Ovary (tissue), 7 donors: ENCODE measurements at regions not wholly inside any gene's neighbourhood (a gene's known extent, or its start where the extent isn't known, plus 50 kb on each side); places are given as distances from the start of the nearest gene placed in this dataset.
"Not testable (repeated sequence)": the region's sequence is repeated elsewhere in the genome, so short reads cannot be mapped to it uniquely, and the experiment has no call there.

ENCODE experiments used
- DNase-seq, 5 donors: peaks; one replicate each; pipeline ENCODE4 v3.0.0-alpha.2; 2019 to 2020
- H3K27ac ChIP-seq, 2 donors: fragments of 200-600 bp; one replicate each; pipeline versions ENCODE4 v1.5.1 to v1.8.0; 2019 to 2022
- H3K27me3 ChIP-seq: fragments of 200-600 bp; one replicate; pipeline ENCODE4 v1.8.0; 2022
- H3K36me3 ChIP-seq: fragments of 200-600 bp; sonication (generic); one replicate; pipeline ENCODE4 v1.5.1; 2019
- H3K4me1 ChIP-seq: one replicate; pipeline ENCODE4 v1.8.1; 2013; ENCODE audit warnings: mild to moderate bottlenecking, moderate library complexity; ENCODE audit not compliant: insufficient read depth
- H3K4me3 ChIP-seq: fragments of 200-600 bp; sonication (generic); one replicate; pipeline ENCODE4 v1.5.1; 2017
- H3K9me3 ChIP-seq, 2 donors: fragments of 200-600 bp in 1 of 2; sonication (generic) in 1 of 2; one replicate each; pipeline versions ENCODE4 v1.5.1 to v1.8.1; 2013 to 2019; ENCODE audit warnings: mild to moderate bottlenecking in 1 of 2, moderate library complexity in 1 of 2
- EP300 ChIP-seq: sonication (generic); formaldehyde crosslinking; IDR thresholded peaks from one replicate; pipeline ENCODE4 v1.6.1; 2017; ENCODE audit warnings: antibody characterized with exemption
- POLR2A ChIP-seq: fragments of 450-650 bp; IDR thresholded peaks from one replicate; pipeline ENCODE4 v1.6.1; 2017; ENCODE audit warnings: antibody characterized with exemption, mild to moderate bottlenecking, moderate library complexity
- WGBS, 3 donors: extraction: QIAGEN DNeasy Blood & Tissue Kit in 1 of 3; methylation state at CpG; one replicate each; pipeline versions ENCODE4 v1.1.5 to v1.1.7; 2013 to 2017; 5-methylcytosine and 5-hydroxymethylcytosine counted together
- intact Hi-C, 4 donors: fragments of 100-400 bp; cut with DNase I; formaldehyde crosslinking; loops; one replicate each; pipeline versions ENCODE4 v1.11.0 to v1.15.1; 2022 to 2023
- TF ChIP-seq, protein P1 (sequence below), 3 donors: fragments of 450-650 bp in 2 of 3; fragments of 200-600 bp in 1 of 3; IDR thresholded peaks; one replicate each; pipeline versions ENCODE4 v1.5.1 to v1.8.0; 2016 to 2022; ENCODE audit warnings: antibody characterized with exemption in 3 of 3, mild to moderate bottlenecking in 1 of 3
- donor health status: DM: no; HTN: no; CAD: no; lungs with moderate emphysema.
- donor health status: DM: no; HTN: no; CAD: no.
- donor health status: Bipolar disorder and iron deficiency.
- donor health status: DM: no; HTN: no; CAD: no.
- donor health status: DM: yes; HTN: yes; CAD: no.

DNA sequence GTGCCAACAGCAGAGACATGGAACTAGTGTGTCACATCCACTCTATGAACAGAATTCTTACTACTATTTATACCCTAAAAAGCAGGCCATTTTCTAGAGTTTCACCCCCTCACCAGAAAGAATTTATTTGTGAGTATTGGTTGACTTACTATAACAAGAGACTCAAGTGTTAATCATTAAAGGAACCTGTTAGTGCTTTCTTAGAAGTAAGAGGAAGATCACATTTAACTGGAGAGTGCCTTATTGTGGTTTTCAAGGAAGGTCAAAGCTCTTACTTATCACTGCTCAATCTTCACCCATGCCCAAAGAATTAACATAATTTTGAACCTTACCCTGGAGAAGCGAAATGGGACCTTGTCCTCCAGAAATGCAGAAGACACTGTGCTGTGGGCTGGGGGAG is 169.3 kb upstream of the PRSS1 start:
- 89 to 93% (median 90%) methylated on average over 1 of the region's 1 CpG for WGBS, 3 donors
- no peak for TF ChIP-seq EP300
- no peak for TF ChIP-seq POLR2A
- TF ChIP-seq, protein P1, sequence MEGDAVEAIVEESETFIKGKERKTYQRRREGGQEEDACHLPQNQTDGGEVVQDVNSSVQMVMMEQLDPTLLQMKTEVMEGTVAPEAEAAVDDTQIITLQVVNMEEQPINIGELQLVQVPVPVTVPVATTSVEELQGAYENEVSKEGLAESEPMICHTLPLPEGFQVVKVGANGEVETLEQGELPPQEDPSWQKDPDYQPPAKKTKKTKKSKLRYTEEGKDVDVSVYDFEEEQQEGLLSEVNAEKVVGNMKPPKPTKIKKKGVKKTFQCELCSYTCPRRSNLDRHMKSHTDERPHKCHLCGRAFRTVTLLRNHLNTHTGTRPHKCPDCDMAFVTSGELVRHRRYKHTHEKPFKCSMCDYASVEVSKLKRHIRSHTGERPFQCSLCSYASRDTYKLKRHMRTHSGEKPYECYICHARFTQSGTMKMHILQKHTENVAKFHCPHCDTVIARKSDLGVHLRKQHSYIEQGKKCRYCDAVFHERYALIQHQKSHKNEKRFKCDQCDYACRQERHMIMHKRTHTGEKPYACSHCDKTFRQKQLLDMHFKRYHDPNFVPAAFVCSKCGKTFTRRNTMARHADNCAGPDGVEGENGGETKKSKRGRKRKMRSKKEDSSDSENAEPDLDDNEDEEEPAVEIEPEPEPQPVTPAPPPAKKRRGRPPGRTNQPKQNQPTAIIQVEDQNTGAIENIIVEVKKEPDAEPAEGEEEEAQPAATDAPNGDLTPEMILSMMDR (IDR thresholded peaks at IDR 0.05), result no peak
- Histone ChIP-seq H3K36me3 (no peaks in the 10 kb centered on the region), H3K9me3 (no peaks in the 10 kb centered on the region), H3K27ac (no peak overlapping the region), H3K27me3 (no peaks in the 10 kb centered on the region), H3K4me1 (no peaks in the 10 kb centered on the region), H3K4me3 (no peak overlapping the region)
- no peak for DNase-seq
- intact Hi-C loops, result no loop called here

DNA sequence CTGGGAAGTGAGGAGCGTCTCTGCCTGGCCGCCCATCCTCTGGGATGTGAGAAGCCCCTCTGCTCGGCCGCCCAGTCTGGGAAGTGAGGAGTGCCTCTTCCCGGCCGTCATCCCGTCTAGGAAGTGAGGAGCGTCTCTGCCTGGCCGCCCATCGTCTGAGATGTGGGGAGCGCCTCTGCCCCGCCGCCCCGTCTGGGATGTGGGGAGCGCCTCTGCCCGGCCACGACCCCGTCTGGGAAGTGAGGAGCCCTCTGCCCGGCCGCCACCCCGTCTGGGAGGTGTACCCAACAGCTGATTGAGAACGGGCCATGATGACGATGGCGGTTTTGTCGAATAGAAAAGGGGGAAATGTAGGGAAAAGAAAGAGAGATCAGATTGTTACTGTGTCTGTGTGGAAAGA is 173.9 kb upstream of the PRSS1 start:
- H3K36me3 ChIP-seq, H3K27ac ChIP-seq, DNase-seq, H3K27me3 ChIP-seq, H3K4me3 ChIP-seq, H3K4me1 ChIP-seq, intact Hi-C loops, H3K9me3 ChIP-seq: not testable (repeated sequence)
- WGBS, 3 donors, result 93 to 94% (median 93%) methylated on average over 19 to 25 of the region's 25 CpGs

DNA sequence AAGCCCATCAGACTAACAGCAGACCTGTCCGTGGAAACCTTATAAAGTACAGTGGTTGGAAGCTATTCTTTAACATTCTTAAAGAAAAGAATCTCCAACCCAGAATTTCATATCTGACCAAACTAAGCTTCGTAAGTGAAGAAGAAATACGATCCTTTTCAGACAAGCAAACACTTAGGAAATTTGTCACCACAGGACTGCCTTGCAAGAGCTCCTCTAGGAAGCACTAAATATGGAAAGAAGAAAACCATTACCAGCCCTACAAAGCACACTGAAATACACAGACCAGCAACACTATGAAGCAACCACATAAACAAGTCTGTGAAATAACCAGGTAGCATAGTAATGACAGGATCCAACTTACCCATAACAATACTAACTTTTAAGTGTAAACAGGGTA is 177.7 kb upstream of the PRSS1 start:
- no peaks in the 10 kb centered on the region for H3K36me3 ChIP-seq
- H3K27ac ChIP-seq, result no peak overlapping the region
- H3K4me1 ChIP-seq, result no peaks in the 10 kb centered on the region
- 74 to 78% (median 76%) methylated on average over 3 of the region's 3 CpGs for WGBS, 3 donors
- no peaks in the 10 kb centered on the region for H3K9me3 ChIP-seq
- no peaks in the 10 kb centered on the region for H3K27me3 ChIP-seq
- no peak for DNase-seq
- no peak overlapping the region for H3K4me3 ChIP-seq
- intact Hi-C loops, result no loop called here
- no peak for TF ChIP-seq POLR2A
- TF ChIP-seq, protein P1 (IDR thresholded peaks at IDR 0.05), result no peak
- no peak for TF ChIP-seq EP300

DNA sequence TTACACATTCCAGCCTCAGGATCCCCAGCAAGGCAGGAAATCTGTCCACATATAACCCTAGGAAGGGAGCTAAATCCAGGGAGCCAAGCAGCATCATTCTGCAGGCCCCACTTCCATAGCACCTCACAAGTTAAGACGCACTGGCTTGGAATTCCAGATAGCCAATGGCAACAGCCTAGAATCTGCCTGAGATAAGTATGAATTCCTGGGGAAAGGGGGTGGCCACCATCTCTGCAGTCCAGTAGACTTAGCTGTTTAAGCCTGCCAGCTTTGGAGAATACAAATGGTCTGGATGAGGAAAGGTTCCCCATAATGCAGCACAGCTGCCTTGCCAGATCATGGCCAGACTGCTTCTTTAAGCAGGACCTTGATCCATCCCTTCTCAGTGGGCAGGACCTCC is 179.4 kb upstream of the PRSS1 start:
- intact Hi-C loops, result no loop called here
- DNase-seq, result no peak
- Histone ChIP-seq H3K4me1 (no peaks in the 10 kb centered on the region), H3K27me3 (no peaks in the 10 kb centered on the region), H3K4me3 (no peak overlapping the region), H3K36me3 (no peaks in the 10 kb centered on the region), H3K27ac (no peak overlapping the region), H3K9me3 (no peaks in the 10 kb centered on the region)
- 78 to 93% (median 92%) methylated on average over 1 of the region's 1 CpG for WGBS, 3 donors
- no peak for TF ChIP-seq POLR2A
- TF ChIP-seq, protein P1 (IDR thresholded peaks at IDR 0.05), result no peak
- no peak for TF ChIP-seq EP300

DNA sequence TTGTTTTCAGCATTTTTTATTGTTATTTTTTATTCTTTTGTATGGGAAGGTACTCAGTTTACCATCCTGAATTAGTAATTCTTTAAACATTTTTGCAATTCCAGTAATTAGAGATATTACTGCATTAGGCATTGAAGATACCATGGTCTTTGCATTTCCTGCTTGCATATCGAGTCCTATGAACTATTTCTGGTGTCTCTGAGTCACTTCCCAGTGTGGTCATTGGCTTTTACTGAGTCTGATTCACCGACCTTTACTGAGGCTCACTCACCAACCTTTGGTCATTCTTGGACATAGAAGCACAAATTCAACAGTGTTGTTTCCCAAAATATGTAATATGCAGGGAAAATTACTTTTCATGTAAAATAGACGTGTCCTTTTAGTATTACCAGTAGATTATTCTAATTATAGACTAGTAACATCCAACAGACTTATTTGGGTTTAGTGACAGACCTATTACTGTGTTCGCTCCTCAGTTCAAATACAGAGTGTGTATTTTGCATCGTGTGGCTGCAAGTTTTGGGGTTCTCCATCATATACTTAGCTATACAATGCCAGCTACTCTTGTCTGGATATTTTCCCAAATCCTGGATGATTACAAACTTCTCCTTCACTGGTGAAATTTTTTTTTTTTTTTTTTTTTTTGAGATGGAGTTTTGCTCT is 180.7 kb upstream of the PRSS1 start:
- Histone ChIP-seq H3K27me3 (no peaks in the 10 kb centered on the region), H3K4me3 (no peak overlapping the region), H3K27ac (no peak overlapping the region), H3K36me3 (no peaks in the 10 kb centered on the region), H3K4me1 (no peaks in the 10 kb centered on the region), H3K9me3 (no peaks in the 10 kb centered on the region)
- 64 to 71% (median 65%) methylated on average over 5 of the region's 5 CpGs for WGBS, 3 donors
- intact Hi-C loops, result no loop called here
- no peak for TF ChIP-seq EP300
- TF ChIP-seq POLR2A, result no peak
- TF ChIP-seq, protein P1 (IDR thresholded peaks at IDR 0.05), result no peak
- DNase-seq, result no peak
